ENCODE measurements at regions not wholly inside any gene's neighbourhood (a gene's known extent, or its start where the extent isn't known, plus 50 kb on each side); places are given as distances from the start of the nearest gene placed in this dataset.

DNA sequence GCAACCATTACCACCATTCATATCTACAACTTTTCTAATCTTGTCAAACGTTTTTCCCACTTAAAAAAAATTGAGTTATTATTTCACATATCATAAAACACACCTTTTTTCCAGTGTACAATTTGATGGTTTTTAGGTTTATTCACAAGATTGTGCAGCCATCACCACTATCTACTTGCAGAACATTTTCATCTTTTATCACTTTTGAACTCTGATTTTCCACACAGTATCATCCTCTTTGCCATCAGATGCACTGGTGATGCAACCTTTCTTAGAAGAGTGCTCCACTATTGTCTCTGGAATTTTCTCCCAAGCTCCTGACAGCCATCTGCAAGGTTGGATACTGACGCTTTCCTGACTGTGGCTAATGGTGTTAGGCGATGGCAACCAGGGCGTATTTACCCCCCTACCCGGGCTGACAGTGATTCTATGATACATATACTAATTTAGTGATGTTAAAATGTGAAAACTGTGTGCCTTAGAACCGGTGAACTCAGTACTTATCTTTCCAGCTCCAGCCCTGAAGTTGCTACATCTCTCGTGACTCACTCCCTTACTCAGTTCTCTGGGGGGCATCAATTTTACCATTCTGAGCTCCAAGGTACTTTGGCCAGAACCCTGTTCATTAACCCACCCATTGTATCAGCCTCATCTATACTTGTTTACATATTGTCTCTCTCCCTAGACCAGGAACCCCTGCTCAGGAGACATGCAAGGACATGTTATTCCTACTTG, 105.4 kb upstream of the SPRED2 start:
- Histone ChIP-seq H3K4me1 (ENCODE audit: control insufficient read depth in 2 of 2, insufficient read depth in 2 of 2, low read length in 1 of 2) (no peaks in the 10 kb centered on the region), H3K27ac (ENCODE audit: low read depth in 2 of 2, low read length in 1 of 2) (no peak overlapping the region), H3K36me3 (ENCODE audit: control insufficient read depth in 2 of 2, insufficient read depth in 2 of 2, low read length in 1 of 2) (no peaks in the 10 kb centered on the region), H3K4me3 (ENCODE audit: low read depth in 1 of 2, low read length in 2 of 2) (no peak overlapping the region), H3K27me3 (ENCODE audit: control insufficient read depth in 1 of 2, insufficient read depth in 2 of 2, low read length in 2 of 2) (no peaks in the 10 kb centered on the region), H3K9me3 (ENCODE audit: control insufficient read depth in 2 of 2, insufficient read depth in 1 of 2, low read depth in 1 of 2, low read length in 1 of 2) (no peaks in the 10 kb centered on the region)
- WGBS, 2 donors: 82 to 87% methylated on average over 7 of the region's 7 CpGs

DNA sequence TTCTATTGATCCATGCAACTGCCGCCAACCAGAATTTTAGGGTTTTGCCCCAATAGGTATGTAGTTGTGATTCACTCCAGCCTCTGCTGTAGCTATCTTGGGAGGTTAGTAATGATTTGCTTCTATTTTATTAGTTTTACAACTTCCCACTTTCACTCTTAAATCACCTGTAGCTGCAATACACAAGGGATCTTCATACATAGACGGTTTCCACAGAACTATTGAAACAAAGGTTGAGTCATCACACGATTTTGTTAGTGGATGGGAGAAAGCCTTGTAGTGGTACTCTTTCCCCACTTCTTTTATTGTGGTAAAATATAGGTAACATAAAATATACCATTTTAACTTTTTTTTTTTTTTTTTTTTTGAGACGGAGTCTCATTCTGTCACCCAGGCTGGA, 104.2 kb upstream of the SPRED2 start:
- Histone ChIP-seq H3K27ac (ENCODE audit: low read depth in 2 of 2, low read length in 1 of 2) (no peak overlapping the region), H3K4me1 (ENCODE audit: control insufficient read depth in 2 of 2, insufficient read depth in 2 of 2, low read length in 1 of 2) (no peaks in the 10 kb centered on the region), H3K9me3 (ENCODE audit: control insufficient read depth in 2 of 2, insufficient read depth in 1 of 2, low read depth in 1 of 2, low read length in 1 of 2) (no peaks in the 10 kb centered on the region), H3K27me3 (ENCODE audit: control insufficient read depth in 1 of 2, insufficient read depth in 2 of 2, low read length in 2 of 2) (no peaks in the 10 kb centered on the region), H3K4me3 (ENCODE audit: low read depth in 1 of 2, low read length in 2 of 2) (no peak overlapping the region), H3K36me3 (ENCODE audit: control insufficient read depth in 2 of 2, insufficient read depth in 2 of 2, low read length in 1 of 2) (no peaks in the 10 kb centered on the region)
- WGBS, 2 donors: 78 to 87% methylated on average over 4 of the region's 4 CpGs

DNA sequence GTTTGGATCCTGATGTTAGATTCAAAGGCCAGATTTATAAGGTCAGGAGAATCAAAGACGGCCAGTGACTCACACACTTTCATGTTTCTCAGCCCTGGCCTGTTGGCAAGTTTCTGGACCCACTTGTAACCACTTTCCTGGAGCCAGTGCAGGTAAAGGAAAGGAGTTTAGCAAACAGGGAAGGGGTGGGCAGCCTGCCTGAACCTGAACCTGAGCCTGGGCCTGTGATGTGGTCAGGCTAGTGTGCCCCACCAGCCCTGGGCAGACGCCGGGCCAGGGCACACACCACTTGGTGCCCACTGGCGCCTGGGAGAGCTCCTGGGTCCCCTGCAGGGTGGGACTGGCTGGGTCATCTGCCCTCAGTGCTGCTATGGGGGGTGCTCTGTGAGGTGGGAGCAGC, 100.5 kb upstream of the SPRED2 start:
- Histone ChIP-seq H3K36me3 (ENCODE audit: control insufficient read depth in 2 of 2, insufficient read depth in 2 of 2, low read length in 1 of 2) (no peaks in the 10 kb centered on the region), H3K4me1 (ENCODE audit: control insufficient read depth in 2 of 2, insufficient read depth in 2 of 2, low read length in 1 of 2) (no peaks in the 10 kb centered on the region), H3K9me3 (ENCODE audit: control insufficient read depth in 2 of 2, insufficient read depth in 1 of 2, low read depth in 1 of 2, low read length in 1 of 2) (no peaks in the 10 kb centered on the region), H3K27ac (ENCODE audit: low read depth in 2 of 2, low read length in 1 of 2) (no peak overlapping the region), H3K4me3 (ENCODE audit: low read depth in 1 of 2, low read length in 2 of 2) (no peak overlapping the region), H3K27me3 (ENCODE audit: control insufficient read depth in 1 of 2, insufficient read depth in 2 of 2, low read length in 2 of 2) (no peaks in the 10 kb centered on the region)
- WGBS, 2 donors: 70 to 96% methylated on average over 4 of the region's 4 CpGs

GRCh38 chr2:65532326-65532725, 99.9 kb upstream of the SPRED2 start:
- no peaks in the 10 kb centered on the region for H3K27me3 ChIP-seq (ENCODE audit: control insufficient read depth in 1 of 2, insufficient read depth in 2 of 2, low read length in 2 of 2)
- no peak overlapping the region for H3K4me3 ChIP-seq (ENCODE audit: low read depth in 1 of 2, low read length in 2 of 2)
- WGBS, 2 donors: 96 to 97% methylated on average over 3 of the region's 3 CpGs
- no peaks in the 10 kb centered on the region for H3K36me3 ChIP-seq (ENCODE audit: control insufficient read depth in 2 of 2, insufficient read depth in 2 of 2, low read length in 1 of 2)
- no peaks in the 10 kb centered on the region for H3K4me1 ChIP-seq (ENCODE audit: control insufficient read depth in 2 of 2, insufficient read depth in 2 of 2, low read length in 1 of 2)
- no peaks in the 10 kb centered on the region for H3K9me3 ChIP-seq (ENCODE audit: control insufficient read depth in 2 of 2, insufficient read depth in 1 of 2, low read depth in 1 of 2, low read length in 1 of 2)
- no peak overlapping the region for H3K27ac ChIP-seq (ENCODE audit: low read depth in 2 of 2, low read length in 1 of 2)

- no peaks in the 10 kb centered on the region for H3K9me3 ChIP-seq (ENCODE audit: control insufficient read depth in 2 of 2, insufficient read depth in 1 of 2, low read depth in 1 of 2, low read length in 1 of 2)
- H3K36me3 ChIP-seq (ENCODE audit: control insufficient read depth in 2 of 2, insufficient read depth in 2 of 2, low read length in 1 of 2): no peaks in the 10 kb centered on the region
- H3K27me3 ChIP-seq (ENCODE audit: control insufficient read depth in 1 of 2, insufficient read depth in 2 of 2, low read length in 2 of 2): no peaks in the 10 kb centered on the region
- WGBS, 2 donors: 90 to 92% methylated on average over 5 of the region's 5 CpGs
- H3K4me3 ChIP-seq (ENCODE audit: low read depth in 1 of 2, low read length in 2 of 2): no peak overlapping the region
- H3K27ac ChIP-seq (ENCODE audit: low read depth in 2 of 2, low read length in 1 of 2): no peak overlapping the region
- H3K4me1 ChIP-seq (ENCODE audit: control insufficient read depth in 2 of 2, insufficient read depth in 2 of 2, low read length in 1 of 2): no peaks in the 10 kb centered on the region
Measured at GRCh38 chr2:65530547-65531320, 98.3 kb upstream of the SPRED2 start.

- Histone ChIP-seq H3K27me3 (ENCODE audit: control insufficient read depth in 1 of 2, insufficient read depth in 2 of 2, low read length in 2 of 2) (no peaks in the 10 kb centered on the region), H3K27ac (ENCODE audit: low read depth in 2 of 2, low read length in 1 of 2) (no peak overlapping the region), H3K4me3 (ENCODE audit: low read depth in 1 of 2, low read length in 2 of 2) (no peak overlapping the region), H3K36me3 (ENCODE audit: control insufficient read depth in 2 of 2, insufficient read depth in 2 of 2, low read length in 1 of 2) (no peaks in the 10 kb centered on the region), H3K9me3 (ENCODE audit: control insufficient read depth in 2 of 2, insufficient read depth in 1 of 2, low read depth in 1 of 2, low read length in 1 of 2) (peaks cover 0 to 3% of the 10 kb centered on the region in 2 donors), H3K4me1 (ENCODE audit: control insufficient read depth in 2 of 2, insufficient read depth in 2 of 2, low read length in 1 of 2) (no peaks in the 10 kb centered on the region)
- WGBS, 2 donors: 91 to 93% methylated on average over 5 of the region's 5 CpGs
Measured at GRCh38 chr2:65529419-65529818, 97.0 kb upstream of the SPRED2 start.

GRCh38 chr2:65528241-65528574, 95.8 kb upstream of the SPRED2 start:
- Histone ChIP-seq H3K36me3 (ENCODE audit: control insufficient read depth in 2 of 2, insufficient read depth in 2 of 2, low read length in 1 of 2) (no peaks in the 10 kb centered on the region), H3K27ac (ENCODE audit: low read depth in 2 of 2, low read length in 1 of 2) (no peak overlapping the region), H3K4me1 (ENCODE audit: control insufficient read depth in 2 of 2, insufficient read depth in 2 of 2, low read length in 1 of 2) (no peaks in the 10 kb centered on the region), H3K9me3 (ENCODE audit: control insufficient read depth in 2 of 2, insufficient read depth in 1 of 2, low read depth in 1 of 2, low read length in 1 of 2) (peaks cover 0 to 3% of the 10 kb centered on the region in 2 donors), H3K27me3 (ENCODE audit: control insufficient read depth in 1 of 2, insufficient read depth in 2 of 2, low read length in 2 of 2) (no peaks in the 10 kb centered on the region), H3K4me3 (ENCODE audit: low read depth in 1 of 2, low read length in 2 of 2) (no peak overlapping the region)
- whole genome bisulfite sequencing, 2 donors: 46 to 52% methylated on average over 1 of the region's 1 CpG

DNA sequence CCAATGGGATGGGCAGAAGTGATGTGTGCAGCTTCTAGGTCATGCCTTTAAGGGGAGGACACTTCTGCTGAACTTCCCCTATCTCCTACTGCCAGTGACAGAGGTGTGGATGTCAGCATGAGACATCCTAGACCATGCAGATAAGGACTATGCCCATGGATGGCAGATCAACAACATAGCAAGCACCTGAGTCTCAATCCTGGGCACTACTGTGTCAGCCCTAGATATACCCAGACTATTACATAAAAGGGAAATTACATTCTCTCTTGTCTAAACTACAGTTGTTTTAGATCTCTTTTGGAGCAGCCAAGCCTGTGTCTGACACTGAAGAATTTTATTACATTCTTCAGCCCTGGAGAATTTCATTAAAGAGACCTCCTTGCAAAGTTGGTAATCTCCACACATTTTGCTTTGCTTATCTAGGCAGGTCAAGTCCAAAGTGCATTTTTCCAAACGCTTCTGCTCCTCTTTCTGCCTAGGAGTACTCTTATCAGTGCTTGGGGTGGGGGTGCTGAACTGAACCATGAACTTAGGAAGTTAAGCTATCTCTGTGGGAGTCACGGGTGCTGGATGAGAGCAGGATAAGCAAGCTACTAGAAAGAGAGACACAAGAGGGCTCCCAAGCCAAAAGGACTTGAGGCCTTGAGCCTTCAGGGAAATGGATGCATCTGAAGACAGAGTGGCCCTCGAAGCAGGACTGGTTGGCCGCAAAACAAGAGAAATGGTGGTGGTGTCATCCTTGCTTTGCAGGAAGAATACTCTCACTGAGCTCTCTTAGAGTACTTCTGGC, 95.2 kb upstream of the SPRED2 start:
- H3K4me3 ChIP-seq (ENCODE audit: low read depth in 1 of 2, low read length in 2 of 2): no peak overlapping the region
- H3K4me1 ChIP-seq (ENCODE audit: control insufficient read depth in 2 of 2, insufficient read depth in 2 of 2, low read length in 1 of 2): no peaks in the 10 kb centered on the region
- H3K36me3 ChIP-seq (ENCODE audit: control insufficient read depth in 2 of 2, insufficient read depth in 2 of 2, low read length in 1 of 2): no peaks in the 10 kb centered on the region
- 65 to 74% methylated on average over 4 of the region's 4 CpGs for WGBS, 2 donors
- no peak overlapping the region for H3K27ac ChIP-seq (ENCODE audit: low read depth in 2 of 2, low read length in 1 of 2)
- no peaks in the 10 kb centered on the region for H3K27me3 ChIP-seq (ENCODE audit: control insufficient read depth in 1 of 2, insufficient read depth in 2 of 2, low read length in 2 of 2)
- H3K9me3 ChIP-seq (ENCODE audit: control insufficient read depth in 2 of 2, insufficient read depth in 1 of 2, low read depth in 1 of 2, low read length in 1 of 2): peaks cover 0 to 3% of the 10 kb centered on the region in 2 donors

DNA sequence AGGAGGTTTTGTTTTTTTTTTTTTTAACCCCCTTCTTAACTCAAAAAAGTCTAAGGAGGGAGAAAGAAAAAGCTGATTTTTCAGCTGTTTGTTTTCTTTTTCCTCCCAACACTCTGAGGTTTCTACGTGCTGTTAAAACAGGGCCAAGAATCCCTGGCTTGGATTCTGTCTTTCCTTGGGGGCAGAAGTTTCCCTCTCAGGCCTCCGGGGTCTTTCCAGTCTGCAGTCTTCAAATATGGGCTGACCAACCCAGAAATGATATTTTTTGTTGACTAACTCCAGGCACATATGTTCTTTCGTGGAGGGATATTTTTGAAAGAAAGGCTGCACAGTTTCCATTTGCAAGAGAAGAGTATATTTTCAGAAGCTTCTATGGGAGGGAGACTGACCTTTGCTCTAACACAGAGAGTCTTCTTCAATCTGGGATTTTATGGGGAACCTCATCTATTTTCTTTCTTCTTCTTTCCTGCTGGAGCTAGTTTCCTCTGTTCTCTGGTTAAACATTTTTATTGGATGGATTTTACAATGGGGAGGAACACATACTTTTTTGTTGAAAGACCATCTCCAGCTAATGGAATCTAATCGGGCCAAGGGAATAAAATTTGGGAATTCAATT, 93.3 kb upstream of the SPRED2 start:
- WGBS, 2 donors: 60 to 65% methylated on average over 4 of the region's 4 CpGs
- H3K4me3 ChIP-seq (ENCODE audit: low read depth in 1 of 2, low read length in 2 of 2): no peak overlapping the region
- H3K27me3 ChIP-seq (ENCODE audit: control insufficient read depth in 1 of 2, insufficient read depth in 2 of 2, low read length in 2 of 2): no peaks in the 10 kb centered on the region
- no peak overlapping the region for H3K27ac ChIP-seq (ENCODE audit: low read depth in 2 of 2, low read length in 1 of 2)
- H3K4me1 ChIP-seq (ENCODE audit: control insufficient read depth in 2 of 2, insufficient read depth in 2 of 2, low read length in 1 of 2): no peaks in the 10 kb centered on the region
- H3K36me3 ChIP-seq (ENCODE audit: control insufficient read depth in 2 of 2, insufficient read depth in 2 of 2, low read length in 1 of 2): no peaks in the 10 kb centered on the region
- peaks cover 0 to 3% of the 10 kb centered on the region in 2 donors for H3K9me3 ChIP-seq (ENCODE audit: control insufficient read depth in 2 of 2, insufficient read depth in 1 of 2, low read depth in 1 of 2, low read length in 1 of 2)
